ENCODE measurements at regions not wholly inside any gene's neighbourhood (a gene's known extent, or its start where the extent isn't known, plus 50 kb on each side); places are given as distances from the start of the nearest gene placed in this dataset.
"Not testable (repeated sequence)": the region's sequence is repeated elsewhere in the genome, so short reads cannot be mapped to it uniquely, and the experiment has no call there.

DNA sequence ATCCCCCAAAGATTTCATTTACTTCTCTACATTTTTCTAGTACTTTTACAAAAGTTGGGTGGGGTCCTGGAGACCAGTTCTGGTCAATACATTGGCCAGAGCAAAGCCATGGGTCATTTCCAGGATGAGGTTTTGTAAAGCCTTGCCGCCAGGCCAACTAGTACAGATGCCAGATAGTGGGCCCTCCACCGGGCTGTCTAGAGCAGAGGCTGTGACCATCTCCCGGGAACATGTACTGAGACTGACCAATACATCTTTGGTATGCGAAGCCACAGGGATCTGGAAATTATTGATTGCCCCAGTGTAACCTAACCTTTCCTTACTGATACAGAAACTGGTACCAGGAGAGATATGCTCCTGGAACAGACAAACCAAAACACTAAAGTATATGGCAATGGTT is 599.2 kb downstream of the ADCYAP1 start:
- no peak for DNase-seq

DNA sequence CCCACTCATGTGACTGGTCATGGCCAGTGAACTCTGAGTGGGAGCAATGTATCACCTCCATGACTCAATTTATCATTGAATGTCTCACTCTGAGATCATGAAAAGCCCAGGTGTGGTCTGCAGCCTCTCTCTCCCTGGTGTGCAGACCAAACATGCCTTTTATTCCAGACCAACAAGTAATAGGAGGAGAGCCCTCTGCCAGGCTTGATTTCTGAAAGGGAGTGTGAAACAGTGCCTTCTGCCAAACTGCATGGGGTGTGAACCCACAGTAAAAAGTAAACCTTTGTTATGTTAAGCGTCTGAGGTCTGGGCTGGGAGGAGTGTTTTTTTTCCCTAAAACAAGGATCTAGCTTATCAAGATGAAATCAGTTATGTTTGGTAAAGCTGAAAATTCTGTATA is 601.2 kb downstream of the ADCYAP1 start:
- no peak for DNase-seq

DNA sequence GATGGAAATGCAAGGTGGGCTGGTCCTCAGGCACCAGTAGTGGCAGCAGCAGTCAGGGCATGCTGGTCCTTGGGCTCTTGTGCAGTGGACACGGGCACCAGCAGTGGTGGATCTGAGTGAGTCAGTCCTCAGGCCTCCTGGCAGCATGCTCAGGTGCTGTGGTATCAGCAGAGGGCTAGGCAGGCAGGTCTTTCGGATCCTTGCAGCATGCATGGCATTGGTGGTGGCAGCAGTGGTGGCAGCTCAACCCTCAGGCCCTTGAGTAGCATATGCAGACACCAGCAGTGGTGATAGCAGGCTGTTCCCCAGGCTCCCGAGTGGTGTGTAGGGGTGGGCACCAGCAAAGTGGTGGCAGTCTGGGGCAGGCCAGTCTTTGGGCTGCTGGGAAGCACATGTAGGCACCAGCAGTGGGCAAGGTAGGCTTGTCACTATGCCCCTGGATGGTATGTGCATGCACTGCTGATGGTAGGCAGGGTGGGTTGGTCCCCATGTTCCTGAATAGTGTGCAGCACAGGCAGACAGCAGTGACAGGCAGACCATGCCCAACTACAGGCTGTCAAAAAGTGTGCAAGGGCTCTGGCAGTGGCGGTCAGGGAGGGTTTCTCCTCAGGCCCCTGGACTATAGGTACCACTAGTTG is 606.0 kb downstream of the ADCYAP1 start:
- DNase-seq: no peak

DNA sequence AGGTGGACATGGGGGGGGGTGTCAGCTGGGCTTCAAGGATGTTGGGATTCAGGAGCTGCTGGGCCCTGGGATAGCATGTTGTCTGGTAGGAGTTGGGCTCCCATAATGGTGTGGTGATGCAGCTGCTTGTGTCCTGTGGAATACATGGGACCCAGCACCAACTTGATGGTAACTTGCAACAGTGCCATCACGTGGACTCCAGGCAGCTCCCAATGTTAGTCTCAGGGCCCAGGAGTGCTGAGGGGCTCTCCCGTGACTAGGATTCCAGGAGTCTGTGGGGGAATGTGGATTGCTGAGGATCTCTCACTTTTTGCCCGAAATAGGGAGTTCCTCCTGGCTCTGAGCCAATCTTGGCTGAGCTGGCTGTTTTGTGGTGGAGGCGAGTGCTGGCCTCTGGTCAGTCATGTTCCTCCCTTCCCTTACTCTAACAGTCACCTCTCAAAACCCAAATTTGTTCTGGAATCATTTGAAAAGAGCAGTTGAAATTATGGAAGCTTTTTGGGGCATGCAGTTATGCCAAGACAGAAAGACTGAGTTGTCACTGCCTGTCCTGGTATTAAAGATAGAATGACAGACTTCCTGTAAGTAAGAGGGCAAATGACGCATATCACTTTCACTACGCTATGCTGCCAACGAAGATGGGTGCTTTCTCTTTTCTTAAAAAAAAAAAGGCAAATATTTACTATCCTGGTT is 607.1 kb downstream of the ADCYAP1 start:
- DNase-seq: no peak

DNA sequence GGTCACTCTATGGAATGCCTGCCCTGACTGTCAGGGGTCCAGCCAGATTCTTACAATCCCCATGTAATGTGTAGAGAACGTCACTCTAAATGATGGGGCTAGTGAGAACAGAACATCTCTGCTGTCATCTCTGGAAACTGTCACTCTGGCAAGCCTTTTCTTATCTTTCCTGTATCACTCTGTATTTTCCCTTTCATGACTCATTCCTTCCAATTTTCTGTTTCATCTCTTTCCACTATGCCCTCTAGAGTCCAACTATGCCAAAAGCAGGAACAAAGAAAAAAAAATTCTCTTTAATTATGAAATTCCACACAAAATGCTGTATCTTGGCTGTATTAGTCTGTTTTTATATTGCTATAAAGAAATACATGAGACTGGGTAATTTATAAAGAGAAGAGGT is 608.8 kb downstream of the ADCYAP1 start:
- DNase-seq: peak; percentile 1

DNA sequence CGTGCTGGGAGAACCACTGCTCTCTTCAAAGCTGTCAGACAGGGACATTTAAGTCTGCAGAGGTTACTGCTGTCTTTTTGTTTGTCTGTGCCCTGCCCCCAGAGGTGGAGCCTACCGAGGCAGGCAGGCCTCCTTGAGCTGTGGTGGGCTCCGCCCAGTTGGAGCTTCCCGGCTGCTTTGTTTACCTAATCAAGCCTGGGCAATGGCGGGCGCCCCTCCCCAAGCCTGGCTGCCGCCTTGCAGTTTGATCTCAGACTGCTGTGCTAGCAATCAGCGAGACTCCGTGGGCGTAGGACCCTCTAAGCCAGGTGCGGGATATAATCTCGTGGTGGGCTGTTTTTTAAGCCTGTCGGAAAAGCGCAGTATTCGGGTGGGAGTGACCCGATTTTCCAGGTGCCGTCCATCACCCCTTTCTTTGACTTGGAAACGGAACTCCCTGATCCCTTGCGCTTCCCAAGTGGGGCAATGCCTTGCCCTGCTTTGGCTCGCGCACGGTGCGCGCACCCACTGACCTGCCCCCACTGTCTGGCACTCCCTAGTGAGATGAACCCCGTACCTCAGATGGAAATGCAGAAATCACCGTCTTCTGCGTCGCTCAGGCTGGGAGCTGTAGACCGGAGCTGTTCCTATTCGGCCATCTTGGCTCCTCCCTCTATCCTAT is 617.0 kb downstream of the ADCYAP1 start:
- DNase-seq: not testable (repeated sequence)

DNA sequence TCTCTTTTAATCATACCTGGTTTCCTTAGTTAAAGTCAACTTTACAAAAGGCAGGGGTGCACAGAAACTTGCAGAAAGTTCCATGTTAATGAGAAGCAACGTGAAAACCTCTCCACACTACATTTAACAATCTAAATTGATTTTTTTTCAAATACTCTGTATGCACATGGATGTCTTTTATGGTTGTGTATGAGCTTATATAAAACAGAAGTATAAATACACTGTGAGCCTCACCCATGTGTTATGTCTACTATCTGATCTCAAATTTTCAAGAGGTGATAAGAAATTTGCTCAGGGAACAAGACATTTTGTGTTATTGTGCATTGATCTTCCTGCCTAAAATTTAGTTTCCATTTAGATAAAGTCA is 617.6 kb downstream of the ADCYAP1 start:
- no peak for DNase-seq

DNA sequence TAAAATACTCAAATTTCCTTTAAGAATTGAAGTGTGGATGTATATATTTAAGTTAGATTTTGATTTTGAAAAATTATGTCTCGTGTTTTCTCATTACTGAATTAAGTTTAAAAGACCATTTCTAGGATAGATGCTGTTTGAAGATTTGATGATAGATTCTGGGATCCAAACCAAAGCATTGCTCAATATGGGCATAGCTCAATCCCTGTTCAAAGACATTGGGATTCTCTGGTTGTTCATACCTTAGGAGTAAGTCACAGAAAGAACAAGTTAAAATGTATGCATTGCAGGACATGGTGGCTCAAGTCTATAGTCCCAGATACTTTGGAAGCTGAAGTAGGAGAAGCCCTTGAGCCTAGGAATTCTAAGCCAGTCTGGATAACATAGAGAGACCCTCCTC is 622.3 kb downstream of the ADCYAP1 start:
- DNase-seq: no peak

DNA sequence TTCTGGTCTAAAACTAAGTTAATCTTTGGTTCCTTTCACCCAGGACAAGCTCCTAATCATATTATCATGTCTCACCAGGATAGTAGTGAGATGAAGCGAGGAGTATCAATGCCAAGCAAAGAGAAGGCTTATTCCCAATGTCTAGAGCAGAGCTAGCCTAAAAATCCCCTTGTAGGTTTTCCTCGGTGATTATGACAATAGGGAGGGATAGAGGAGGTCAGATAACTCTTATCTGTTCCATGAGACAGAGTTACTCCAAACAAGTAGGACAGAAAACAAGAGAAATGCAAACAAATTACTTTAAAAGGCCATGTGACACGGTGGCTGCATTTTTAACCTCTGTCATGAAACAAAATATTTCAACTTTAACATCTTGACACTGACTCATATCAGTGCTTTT is 623.1 kb downstream of the ADCYAP1 start:
- no peak for DNase-seq

DNA sequence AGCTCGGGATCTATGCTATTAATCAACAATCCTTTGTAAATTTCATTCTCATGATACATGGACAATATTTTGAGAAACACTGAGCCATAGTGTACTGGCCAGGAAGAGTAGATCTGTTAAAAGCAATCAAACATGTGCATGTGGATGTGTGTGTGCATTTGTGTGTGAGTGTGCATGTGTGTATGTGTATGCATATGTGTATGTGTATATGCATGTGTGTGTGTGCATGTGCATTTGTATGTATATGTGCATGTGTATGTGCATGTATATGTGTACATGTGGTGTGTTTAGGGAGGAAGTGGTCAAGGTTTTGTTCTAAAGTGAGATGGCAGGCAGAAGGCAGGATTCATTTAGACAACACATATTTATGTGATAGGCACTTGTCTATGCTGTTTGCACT is 623.8 kb downstream of the ADCYAP1 start:
- no peak for DNase-seq

DNA sequence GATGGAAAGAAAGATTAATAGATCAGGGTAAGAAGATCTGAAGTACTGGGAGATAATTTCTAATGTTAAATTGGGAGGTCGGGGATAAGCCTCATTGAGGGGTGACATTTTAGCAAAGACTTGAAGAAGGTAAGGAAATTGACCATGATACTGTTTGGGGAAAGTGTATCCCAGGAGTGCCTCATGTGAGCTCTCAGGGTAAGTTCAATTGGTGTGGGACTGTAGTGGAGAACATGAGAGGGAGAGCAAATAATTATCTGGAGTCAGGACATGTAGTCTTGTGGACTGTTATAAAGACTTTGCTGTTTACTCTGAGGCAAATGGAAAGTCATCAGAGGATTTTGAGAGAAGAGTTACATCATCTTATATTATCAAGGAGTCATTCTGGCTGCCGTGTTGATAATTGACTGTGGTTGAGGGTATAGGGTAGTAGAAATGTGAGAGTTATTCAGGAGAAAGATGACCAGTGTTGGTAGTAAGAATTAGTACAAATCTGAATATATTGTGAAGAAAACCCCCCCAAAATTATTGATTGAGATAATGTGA is 624.4 kb downstream of the ADCYAP1 start:
- no peak for DNase-seq

DNA sequence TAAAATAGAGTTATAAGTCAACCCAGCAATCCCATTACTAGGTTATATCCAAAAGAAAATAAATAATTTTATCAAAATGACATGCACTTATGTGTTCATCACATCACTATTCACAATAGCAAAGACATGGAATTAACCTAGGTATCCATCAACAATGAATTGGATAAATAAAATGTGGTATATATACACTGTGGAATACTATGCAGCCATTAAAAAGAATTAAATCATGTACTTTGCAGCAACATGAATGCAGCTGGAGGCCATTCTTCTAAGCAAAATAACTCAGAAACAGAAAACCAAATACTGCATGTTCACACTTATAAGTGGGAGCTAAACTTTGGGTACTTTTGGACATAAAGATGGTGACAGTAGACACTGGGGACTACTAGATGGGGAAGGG is 626.0 kb downstream of the ADCYAP1 start:
- no peak for DNase-seq

DNA sequence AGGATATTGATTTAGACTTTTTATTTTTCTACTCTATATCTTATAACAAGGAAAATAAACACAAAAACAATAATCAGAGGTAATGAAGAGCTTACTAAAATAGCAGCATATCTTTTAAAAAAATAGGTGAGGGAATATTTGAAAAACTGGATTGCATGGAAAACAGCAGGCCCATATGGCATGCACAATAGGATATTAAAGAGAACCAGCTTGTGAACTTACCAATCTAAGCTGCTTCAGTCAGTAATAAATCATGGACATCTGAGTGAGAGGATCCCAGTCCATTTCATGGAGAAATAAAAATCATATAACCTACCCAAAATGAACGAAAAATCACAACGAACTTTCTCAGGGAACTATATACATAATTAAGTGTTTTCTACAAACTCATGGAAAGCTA is 634.6 kb downstream of the ADCYAP1 start:
- no peak for DNase-seq

DNA sequence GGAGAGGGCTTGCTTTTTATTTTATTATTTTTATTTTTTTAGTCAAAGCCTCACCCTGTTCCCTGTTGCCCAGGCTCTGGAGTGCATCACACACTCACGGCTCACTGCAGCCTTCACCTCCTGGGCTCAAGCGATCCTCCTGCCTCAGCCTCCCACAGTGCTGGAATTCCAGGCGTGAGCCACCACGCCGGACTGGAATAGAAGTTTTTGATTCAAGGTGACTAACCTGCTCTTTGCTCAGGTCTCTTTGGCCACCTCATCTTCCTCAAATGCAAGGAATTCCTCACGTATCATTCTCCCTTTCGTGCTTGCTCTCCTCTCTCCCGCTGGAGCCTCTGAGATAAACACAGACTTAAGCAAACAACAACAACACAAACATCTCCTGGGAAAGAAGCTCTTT is 636.8 kb downstream of the ADCYAP1 start:
- no peak for DNase-seq

DNA sequence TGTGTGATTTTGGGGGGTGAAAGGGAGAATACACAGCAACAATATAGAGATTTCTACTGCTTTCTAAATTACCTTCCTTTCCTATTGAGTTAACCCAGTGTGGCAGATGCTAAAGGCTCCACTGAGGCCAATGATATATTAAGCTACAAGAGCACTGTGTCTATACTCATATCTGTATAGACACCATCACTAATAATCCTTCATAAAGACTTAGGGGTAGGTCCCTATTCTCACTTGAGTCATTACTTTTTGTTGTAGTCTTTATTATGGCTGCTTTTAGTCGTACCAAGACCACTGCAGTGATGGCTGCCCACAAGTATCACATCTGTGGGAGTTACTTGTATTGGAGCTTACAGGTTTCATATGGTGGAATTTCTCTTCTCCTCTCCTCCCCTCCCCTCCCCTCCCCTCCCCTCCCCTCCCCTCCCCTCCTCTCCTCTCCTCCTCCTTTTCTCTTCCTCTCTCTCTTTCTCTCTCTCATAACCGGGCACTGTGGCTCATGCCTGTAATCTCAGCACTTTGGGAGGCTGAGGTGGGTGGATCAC is 637.6 kb downstream of the ADCYAP1 start:
- DNase-seq: no peak

DNA sequence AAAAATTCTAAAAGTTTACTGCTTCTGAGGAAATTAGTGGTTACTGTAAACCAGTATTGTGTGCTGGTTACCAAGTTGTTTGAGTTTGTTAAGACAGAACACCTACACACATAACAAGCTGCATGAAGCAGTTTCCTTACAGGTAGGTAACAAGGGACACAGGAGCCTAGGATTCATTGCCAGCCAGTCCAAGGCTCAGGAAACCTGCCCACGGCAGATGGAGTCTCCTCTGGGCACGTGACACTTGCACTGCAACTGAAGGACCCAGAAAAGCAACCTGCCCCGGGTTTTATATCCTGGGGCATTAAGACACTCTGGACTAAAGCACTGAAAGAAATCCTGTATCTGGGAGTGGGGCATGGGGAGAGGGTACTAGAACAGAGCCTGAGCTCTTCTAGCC is 639.3 kb downstream of the ADCYAP1 start:
- no peak for DNase-seq

DNA sequence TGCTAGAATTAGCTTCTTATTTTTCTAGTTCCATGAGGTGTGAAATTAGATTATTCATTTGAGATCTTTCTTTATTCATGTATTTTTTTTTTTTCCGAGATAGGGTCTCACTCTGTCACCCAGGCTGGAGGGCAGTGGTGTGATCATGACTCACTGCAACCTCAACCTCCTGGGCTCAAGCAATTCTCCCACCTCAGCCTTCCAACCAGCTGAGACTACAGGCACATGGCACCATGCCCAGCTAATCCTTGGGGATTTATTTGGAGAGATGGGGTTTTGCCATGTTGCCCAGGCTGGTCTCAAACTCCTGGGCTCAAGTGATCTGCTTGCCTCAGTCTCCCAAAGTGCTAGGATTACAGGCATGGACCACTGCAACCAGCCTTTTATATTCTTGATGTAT is 653.0 kb downstream of the ADCYAP1 start:
- DNase-seq: not testable (repeated sequence)

DNA sequence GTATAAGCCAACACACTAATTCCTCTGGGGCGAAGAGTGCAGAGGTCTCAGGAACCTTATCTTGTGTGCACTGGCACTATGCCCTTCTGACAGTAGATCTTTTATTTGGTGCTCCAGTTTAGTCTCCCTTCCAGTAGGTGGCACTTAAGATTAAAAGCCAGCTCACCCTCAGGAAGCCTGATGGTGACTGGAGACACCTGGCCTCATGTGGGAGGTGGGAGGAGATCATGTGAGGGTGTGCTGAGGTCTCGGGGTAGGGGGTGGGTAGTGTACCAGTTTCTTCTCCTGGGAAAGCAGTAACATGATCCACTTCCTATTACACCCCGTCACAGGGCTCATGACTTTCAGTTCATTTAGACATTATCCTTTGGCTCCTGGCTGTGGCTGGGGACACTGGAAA is 654.9 kb downstream of the ADCYAP1 start:
- DNase-seq: no peak

DNA sequence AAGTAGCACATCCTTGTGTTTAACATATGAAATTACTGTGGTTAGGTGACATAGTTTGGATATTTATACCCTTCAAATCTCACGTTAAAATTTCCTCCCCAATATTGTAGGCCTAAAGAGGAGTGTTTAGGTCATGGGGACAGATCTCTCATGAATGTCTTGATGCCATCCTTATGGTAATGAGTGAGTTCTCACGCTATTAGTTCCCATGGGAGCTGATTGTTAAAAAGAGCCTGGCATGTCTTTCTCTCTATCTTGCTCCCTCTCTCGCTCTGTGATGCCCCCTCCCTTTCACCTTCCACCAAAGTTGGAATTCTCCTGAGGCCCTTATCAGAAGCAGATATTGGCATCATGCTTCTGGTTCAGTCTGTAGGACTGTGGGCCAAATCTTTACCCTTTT is 660.1 kb downstream of the ADCYAP1 start:
- DNase-seq: no peak

DNA sequence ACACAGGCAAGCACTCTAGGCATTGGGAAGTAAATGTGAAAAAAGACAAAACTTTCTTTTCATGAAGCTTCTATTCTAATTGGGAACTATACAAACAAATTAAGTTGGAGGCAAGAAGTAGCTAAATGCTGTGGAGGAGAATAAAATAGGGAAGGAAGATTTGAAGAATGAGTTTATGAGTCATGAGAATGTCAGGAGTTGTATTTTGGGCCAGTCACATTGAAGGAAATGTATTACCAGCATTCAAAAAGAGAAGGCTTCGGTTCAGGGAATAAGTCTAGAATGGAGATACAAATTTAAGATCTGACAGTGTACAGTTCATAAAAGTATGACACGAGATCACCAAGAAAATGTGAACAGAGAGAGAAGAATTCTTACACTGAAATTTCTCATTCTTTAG is 666.5 kb downstream of the ADCYAP1 start:
- DNase-seq: no peak

DNA sequence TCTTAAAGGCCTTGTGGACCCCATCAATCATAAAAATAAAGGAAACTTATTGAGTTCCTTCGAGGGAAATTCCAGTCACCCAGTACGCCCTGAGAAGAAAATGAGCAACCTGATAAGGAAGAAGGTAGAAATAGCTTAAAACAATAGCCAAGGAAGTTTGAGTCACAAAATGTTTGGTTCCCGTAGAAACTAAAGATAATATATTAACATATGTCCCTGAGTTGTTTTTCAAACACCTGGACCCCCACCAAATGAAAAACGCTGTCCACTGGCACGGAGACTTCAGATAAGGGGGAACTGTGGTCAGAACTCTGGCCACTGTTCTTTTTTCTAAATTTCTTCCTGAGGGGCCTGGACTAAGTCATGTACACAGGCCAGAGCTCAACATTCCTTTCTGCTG is 669.1 kb downstream of the ADCYAP1 start:
- no peak for DNase-seq

DNA sequence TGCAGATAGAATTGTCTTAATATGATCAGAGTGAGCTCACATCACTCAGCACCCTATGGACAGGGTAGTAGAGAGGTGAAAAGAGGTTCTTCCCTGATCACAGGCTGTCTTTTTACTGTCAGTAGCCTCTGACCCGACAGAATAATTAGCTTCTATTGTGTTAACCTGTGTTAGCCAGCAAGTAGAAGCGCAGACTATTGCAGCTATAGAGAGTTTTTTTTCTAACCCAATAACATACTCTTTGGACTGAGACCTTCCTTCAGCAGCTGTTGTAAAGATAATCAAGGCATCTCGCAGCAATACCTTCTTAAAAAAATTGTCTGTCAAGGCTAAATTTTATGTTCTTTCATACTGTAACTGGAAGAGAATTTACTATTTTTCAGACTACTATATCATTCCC is 670.4 kb downstream of the ADCYAP1 start:
- DNase-seq: no peak

DNA sequence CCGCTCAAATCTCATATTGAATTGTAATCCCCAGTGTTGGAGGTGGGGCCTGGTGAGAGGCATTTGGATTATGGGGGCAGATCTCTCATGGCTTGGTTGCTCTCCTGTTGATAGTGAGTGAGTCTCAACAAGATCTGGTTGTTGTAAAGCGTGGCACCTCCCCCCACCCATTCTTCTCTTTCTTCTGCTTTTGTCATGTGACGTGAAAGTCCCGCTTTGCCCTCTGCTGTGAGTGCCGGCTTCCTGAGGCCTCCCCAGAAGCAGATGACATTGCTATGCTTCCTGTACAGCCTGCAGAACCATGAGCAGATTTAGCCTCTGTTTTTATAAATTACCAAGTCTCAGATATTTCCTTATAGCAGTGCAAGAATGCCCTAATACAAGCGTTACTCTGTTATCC is 673.8 kb downstream of the ADCYAP1 start:
- no peak for DNase-seq

DNA sequence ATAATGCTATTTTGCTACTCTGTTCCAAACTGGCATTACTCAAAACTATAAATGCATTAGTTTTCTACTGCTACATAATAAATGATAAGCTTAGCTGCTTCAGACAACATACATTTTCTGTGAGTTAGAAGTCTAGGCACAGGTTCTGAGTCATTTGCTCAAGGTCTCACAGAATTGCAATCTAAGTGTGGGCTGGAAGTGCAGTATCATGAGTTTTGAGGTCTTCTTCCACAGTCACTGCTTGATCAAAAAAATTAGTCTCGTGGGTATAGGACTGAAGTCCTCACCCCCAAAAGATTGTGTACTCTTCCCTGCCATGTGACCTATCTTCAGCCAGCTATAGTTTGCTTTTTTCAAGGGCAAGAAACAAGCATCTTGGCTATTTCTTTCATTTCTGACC is 676.9 kb downstream of the ADCYAP1 start:
- no peak for DNase-seq

All from NCI-H1694 treated with DMSO at 0.1 percent for 48 hours (cell line).